Nephron (organoid): ENCODE measurements at regions not wholly inside any gene's neighbourhood (a gene's known extent, or its start where the extent isn't known, plus 50 kb on each side); places are given as distances from the start of the nearest gene placed in this dataset.
A peak's percentile ranks its signal among the peaks of the same experiment; 100 is the strongest.
"Not testable (repeated sequence)": the region's sequence is repeated elsewhere in the genome, so short reads cannot be mapped to it uniquely, and the experiment has no call there.

ENCODE experiments used
- H3K27ac Mint-ChIP-seq, 3 experiments: 2 replicates each; pipeline ENCODE4 v1.8.0; 2020; ENCODE audit warnings: mixed read lengths in 3 of 3, mild to moderate bottlenecking in 2 of 3, moderate library complexity in 1 of 3
- H3K27me3 Mint-ChIP-seq: 2 replicates; pipeline ENCODE4 v1.8.0; 2021; ENCODE audit warnings: low read depth, mild to moderate bottlenecking, moderate library complexity, mixed read lengths
- H3K36me3 Mint-ChIP-seq: 2 replicates; pipeline ENCODE4 v1.8.0; 2020; ENCODE audit warnings: low read depth, mixed read lengths
- H3K4me1 Mint-ChIP-seq: 2 replicates; pipeline ENCODE4 v1.8.0; 2020; ENCODE audit warnings: mixed read lengths
- H3K4me3 Mint-ChIP-seq, 3 experiments: 2 replicates each; pipeline ENCODE4 v1.8.0; 2020; ENCODE audit warnings: mild to moderate bottlenecking in 3 of 3, mixed read lengths in 3 of 3, moderate library complexity in 2 of 3
- H3K9me3 Mint-ChIP-seq: 2 replicates; pipeline ENCODE4 v1.8.0; 2020; ENCODE audit warnings: mixed read lengths

DNA sequence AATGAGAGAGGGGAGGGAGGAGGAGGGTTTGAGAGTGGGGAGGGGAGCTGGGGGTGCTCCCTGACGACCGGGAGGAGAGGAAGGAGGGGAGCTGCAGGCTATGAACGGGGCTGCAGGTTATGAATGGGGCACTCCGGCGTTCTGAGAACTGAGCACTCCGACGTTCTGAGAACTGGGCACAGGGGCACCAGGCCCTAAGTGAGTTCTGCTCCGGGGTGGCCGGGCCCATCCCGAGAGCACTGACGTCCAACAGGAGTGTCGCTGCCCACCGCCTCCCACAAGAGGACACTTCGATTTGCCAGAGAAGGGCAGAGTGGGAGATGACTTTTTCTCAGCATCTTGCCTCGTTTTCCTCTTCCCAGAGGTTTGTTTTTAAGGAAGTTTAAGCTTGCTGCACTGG, 204.5 kb upstream of the ZNF469 start:
- not testable (repeated sequence) for H3K4me3 Mint-ChIP-seq, H3K27ac Mint-ChIP-seq, H3K36me3 Mint-ChIP-seq, H3K9me3 Mint-ChIP-seq, H3K4me1 Mint-ChIP-seq, H3K27me3 Mint-ChIP-seq

DNA sequence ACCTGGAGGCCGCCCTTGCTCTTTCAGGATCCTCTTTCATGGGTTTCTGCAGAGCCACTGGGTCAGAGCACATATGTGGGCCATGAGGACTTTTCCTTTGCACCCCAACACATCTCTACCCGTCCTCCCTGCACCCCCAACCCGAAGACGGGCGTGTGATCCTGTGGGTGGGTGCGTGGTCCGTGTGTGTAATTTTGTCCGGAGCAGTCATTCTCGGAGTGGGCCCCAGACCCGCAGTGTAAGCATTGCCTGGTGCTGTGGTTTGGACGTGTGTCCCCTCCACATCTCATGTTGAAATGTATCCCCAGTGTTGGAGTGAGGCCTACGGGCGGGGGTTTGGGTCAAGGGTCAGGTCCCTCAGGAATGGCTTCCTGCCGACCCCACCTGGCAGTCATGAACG, 203.9 kb upstream of the ZNF469 start:
- H3K9me3 Mint-ChIP-seq, H3K36me3 Mint-ChIP-seq, H3K4me1 Mint-ChIP-seq, H3K4me3 Mint-ChIP-seq, H3K27me3 Mint-ChIP-seq, H3K27ac Mint-ChIP-seq: not testable (repeated sequence)

DNA sequence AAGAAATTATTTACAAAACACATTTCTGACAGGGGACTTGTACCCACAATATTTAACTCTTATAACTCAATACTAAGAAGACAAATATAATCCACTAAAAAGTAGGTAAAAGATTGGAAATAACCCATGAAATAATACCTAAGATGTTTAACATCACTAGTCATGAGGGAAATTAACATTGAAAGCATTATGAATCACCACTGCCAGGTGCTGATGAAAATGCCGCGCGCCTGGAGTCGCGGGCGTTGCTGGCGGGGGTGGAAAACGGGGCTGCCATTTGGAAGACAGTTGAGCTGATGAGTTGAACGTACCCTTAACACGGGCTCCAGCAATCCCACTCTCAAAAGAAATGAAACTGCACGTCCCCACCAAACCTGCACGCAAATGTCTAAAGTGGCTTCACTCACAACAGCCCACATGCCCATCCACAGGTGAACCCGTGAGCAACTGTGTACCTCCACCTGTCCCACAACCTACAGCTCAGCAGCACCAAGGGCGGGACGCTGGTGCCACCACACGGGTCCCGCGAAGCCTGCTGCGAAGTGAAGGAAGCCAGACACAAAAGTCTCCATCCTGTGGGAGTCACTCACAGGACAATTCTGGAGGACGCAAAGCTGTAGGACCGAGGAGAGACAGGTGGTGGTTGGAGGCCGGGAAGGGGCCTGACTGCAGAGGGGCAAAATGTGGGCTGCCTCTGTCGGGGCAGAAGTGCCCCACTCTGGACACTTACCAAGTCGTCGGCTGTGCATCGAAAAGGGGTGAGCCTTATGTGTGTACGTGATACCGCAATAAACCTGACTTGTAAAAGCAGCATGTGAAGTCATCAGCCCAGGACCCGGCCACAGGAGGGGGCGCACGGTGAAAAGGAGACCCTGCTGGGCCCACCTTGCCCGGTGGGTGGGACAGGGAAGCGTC, 199.5 kb upstream of the ZNF469 start:
- Mint-ChIP-seq H3K27me3 (peaks cover 10% of the 10 kb centered on the region), H3K9me3 (peaks cover 14% of the 10 kb centered on the region)
- not testable (repeated sequence) for H3K36me3 Mint-ChIP-seq, H3K4me1 Mint-ChIP-seq, H3K4me3 Mint-ChIP-seq, H3K27ac Mint-ChIP-seq

DNA sequence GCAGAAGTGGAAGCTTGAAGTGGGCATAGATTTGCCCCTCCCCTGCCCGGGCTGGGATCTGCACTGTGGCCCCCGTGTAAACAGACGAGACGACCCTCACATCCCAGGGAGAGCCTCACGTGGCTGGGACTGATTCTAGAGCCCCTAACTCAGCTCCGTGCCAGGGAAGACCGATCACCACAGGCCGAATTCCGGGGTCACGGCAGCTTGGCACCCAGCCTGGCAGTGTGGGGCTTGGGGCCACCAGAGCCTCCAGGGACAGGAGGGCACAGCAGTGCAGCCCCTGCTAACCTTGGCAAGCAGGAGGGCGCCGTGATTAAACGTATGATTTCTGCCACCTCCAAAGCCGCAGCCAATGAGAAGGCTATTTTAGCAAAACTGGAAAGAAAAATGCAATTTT, 198.7 kb upstream of the ZNF469 start:
- not testable (repeated sequence) for H3K4me3 Mint-ChIP-seq, H3K36me3 Mint-ChIP-seq, H3K4me1 Mint-ChIP-seq, H3K27ac Mint-ChIP-seq
- H3K9me3 Mint-ChIP-seq, result peaks cover 14% of the 10 kb centered on the region
- H3K27me3 Mint-ChIP-seq, result peaks cover 10% of the 10 kb centered on the region

DNA sequence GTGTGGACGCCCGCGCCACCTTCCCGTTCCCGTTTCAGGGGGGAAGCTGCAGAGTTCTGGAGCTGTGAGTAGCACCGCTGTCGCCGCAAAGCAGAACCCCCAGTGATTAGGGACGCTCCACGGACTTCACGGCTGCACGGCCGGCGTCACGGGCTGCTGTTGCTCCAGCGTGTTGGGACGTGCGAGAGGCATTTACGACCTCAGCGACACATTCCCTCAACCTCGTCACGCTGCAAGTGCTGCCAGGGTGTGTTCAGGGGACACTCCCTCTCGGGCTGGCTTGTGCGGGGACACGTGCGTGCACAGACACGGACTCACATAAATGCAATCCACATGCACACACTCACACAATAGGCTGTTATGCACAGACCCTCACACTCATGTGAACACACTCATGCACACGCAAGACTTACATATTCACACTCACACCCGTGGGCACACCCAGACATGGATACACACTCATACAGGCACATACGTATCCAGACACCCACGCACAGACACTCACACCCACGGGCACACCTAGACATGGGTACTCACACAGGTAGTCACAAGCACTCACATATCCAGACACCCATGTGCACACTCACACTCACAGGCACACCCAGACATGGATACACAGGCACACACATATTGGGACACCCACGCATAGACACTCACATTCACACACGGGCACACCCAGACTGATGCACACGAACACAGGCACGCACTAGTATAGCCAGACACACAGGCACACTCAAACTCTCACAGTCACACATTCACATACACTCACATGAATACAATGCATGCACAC, 198.0 kb upstream of the ZNF469 start:
- not testable (repeated sequence) for H3K4me1 Mint-ChIP-seq, H3K4me3 Mint-ChIP-seq, H3K36me3 Mint-ChIP-seq, H3K27ac Mint-ChIP-seq
- Mint-ChIP-seq H3K27me3 (peaks cover 10% of the 10 kb centered on the region), H3K9me3 (peaks cover 14% of the 10 kb centered on the region)

DNA sequence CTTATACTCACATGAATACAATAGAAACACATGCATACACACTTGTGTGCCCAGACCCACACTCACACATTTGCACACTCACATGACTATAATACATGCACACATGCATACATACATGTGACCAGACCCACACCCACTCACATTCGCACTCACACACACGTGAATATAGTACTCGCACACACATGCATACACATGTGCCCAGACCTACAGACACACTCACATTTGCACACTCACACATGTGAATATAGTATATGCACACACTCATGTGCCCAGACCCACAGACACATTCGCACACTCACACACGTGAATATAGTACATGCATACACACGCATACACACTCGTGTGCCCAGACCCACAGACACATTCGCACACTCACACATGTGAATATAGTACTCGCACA, 197.4 kb upstream of the ZNF469 start:
- peak overlapping the region in 1 of 3 experiments; percentile 19 for H3K4me3 Mint-ChIP-seq
- not testable (repeated sequence) for H3K36me3 Mint-ChIP-seq, H3K4me1 Mint-ChIP-seq
- peaks cover 18% of the 10 kb centered on the region for H3K9me3 Mint-ChIP-seq
- H3K27ac Mint-ChIP-seq, result peak overlapping the region in 1 of 3 experiments; percentile 10
- H3K27me3 Mint-ChIP-seq, result peaks cover 10% of the 10 kb centered on the region

DNA sequence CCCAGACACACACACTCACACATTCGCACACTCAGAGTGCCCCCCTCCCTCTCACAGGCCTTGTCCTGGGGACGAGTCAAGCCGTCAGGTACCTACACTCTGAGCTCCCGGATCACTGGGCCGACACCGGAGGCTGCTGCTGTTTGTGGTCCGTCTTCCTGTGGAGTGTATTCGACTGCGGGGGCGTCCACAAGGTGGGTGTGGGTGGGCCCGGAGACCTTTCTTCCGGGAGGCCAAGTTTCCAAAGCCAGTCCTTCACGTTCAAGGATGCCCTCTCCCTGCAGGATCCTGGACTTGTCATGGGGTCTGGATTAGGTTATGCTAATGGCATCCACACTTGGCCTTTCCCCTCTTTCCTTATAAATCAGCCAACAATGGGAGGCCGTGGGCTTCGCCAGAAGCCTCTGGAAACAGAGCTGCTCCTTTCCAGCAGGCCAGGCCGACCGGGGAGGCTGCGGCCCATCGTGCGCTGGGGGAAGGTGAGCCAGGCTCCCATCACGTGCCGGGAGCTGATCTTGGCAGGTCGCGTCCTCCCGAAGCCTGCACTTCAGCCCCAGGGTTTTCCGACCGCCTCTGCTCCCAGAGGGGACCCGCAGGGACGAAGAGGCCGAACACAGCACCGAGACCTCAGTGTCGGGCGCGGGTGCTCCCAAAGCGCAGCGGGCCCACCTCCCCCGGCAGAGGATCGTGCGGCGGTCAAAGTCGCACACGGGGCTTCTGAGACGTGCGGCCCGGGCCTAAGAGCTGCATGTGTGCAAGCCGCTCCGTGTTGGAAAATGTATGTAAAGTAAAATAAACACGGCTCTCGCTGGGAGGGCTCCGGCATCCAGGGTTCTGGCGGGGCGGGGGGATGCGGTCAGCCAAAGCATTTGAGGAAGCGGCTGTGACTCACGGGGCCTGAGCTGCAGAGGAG, 196.5 kb upstream of the ZNF469 start:
- H3K36me3 Mint-ChIP-seq, H3K4me1 Mint-ChIP-seq: not testable (repeated sequence)
- H3K4me3 Mint-ChIP-seq, result peak overlapping the region in 1 of 3 experiments; percentile 19
- H3K9me3 Mint-ChIP-seq, result peaks cover 18% of the 10 kb centered on the region
- peaks cover 10% of the 10 kb centered on the region for H3K27me3 Mint-ChIP-seq
- peak overlapping the region in 1 of 3 experiments; percentile 10 for H3K27ac Mint-ChIP-seq

DNA sequence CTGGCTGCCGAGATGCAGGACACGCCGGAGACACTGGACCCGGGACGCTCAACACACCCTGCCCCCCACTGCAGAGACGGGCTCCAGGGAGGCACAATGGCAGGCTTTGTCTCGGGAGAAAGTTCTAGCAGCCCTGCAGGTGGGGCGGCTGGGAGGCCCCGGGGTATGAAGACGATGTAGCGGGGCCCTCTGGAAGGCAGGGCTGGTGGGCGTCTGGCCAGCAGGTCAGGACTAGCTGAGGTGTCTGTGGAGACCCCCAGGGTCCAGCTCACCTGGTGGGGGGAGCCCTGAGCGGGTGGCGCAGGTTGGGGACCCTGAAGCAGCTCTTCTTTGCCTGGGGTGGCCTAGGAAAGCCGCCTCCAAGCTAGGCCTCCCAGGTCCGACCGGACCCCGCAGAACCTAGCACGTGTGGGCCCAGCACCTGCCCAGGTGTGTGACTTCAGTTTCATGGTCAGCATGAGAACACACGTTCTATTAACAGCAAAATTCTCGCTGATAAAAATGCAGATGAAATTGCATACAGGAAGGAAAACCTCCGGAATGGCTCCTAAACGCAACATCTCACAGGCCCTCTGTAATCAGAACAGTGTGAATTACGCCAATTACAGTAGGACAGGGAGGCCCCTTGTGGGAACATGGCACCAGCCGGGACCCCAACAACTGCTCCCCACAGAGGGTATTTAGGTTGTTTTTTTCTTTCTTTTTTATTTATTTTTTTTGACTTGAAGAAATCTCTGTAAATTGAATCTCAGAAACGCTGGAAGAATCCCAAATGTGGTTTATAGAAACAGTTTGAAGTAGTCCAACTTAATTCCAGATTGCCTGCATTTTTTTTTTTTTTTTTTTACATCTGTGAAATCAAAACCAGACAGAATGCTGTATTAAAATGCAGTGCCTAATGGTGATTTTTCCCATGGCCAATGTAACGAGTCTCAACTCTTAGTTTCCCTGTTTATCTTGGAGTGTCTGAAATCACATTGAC, 195.6 kb upstream of the ZNF469 start:
- not testable (repeated sequence) for H3K36me3 Mint-ChIP-seq, H3K4me3 Mint-ChIP-seq, H3K4me1 Mint-ChIP-seq, H3K27ac Mint-ChIP-seq
- Mint-ChIP-seq H3K27me3 (peaks cover 10% of the 10 kb centered on the region), H3K9me3 (peaks cover 21% of the 10 kb centered on the region)

DNA sequence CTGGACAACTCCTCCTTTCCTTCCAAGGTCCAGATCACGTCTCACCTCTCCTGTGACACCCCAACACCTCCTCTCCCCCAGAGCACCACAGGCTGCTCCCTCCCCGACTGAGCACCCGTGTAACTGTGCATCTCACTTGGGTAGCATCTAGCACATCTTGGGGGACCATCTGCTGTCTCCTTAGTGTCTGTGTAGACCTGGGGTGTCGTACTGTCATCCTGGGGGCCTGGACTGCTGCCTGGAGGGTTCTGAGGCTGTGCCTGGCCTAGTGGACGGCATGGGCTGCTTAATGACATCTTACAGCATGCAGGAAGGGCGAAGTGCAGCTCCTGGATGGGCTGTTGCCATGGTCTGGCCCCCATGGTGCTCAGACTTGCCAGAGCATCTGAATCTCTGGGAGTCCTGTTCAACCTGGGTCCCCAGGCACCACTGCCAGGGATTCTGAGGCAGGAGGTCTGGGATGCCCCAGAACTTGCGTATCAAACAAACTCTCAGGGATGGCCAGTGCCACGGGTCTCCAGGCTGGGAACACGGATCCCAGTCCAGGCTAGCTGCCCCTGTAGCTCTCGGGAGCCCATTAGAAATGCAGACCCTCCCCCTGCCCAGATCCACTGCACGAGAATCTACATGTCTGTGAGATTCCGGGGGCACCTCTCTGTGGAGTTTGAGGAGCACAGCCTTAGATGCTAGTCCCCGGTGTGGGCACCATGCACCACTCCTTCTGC, 194.4 kb upstream of the ZNF469 start:
- H3K36me3 Mint-ChIP-seq, H3K4me3 Mint-ChIP-seq, H3K27ac Mint-ChIP-seq: not testable (repeated sequence)
- Mint-ChIP-seq H3K9me3 (peaks cover 22% of the 10 kb centered on the region), H3K4me1 (peaks cover 11% of the 10 kb centered on the region), H3K27me3 (peaks cover 10% of the 10 kb centered on the region)

DNA sequence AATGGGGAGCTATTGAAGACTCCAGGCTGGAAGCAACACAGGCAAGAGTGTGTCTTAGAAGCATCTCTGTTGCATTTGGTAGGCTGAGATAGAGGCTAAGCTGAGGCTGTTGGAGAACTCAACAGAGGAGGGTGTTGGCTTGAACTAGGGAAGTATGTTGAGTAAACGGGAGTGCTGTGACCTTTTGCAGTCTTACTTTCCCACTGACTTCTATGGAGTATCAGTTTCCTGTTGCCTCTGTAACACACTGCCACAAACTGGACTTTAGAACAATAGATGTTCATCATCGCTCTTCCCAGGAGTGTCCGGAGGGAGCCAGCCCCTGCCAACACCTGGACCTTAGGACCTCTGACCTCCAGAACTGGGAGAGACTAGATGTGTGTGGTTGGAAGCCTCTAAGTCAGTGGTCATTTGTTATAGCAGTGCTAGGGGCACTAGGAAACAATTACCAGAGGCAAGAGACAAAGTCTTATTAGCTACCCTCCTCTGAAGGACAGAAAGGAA, 192.1 kb upstream of the ZNF469 start:
- Mint-ChIP-seq H3K4me1 (peaks cover 26% of the 10 kb centered on the region), H3K9me3 (peaks cover 12% of the 10 kb centered on the region)
- not testable (repeated sequence) for H3K36me3 Mint-ChIP-seq, H3K27ac Mint-ChIP-seq, H3K4me3 Mint-ChIP-seq, H3K27me3 Mint-ChIP-seq

DNA sequence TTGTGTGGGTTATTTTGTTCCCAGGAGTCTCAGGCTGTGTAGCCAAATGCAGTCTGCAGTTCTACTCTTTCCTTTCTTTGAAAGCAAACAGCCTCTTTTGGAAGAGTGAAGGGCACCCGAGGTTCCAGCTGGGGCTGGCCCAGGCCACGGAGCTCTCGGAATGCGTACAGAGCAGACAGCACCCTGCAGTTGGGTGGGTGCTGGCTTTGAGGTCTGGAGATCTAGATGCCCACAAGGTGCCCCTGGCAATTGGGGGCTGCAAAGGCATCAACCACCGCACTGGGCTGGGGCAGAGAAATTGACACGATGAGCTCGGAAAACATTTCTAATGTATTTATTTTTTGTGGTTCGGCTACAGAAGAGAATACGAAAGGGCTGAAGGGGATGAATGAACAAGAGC, 191.6 kb upstream of the ZNF469 start:
- not testable (repeated sequence) for H3K27me3 Mint-ChIP-seq, H3K4me3 Mint-ChIP-seq, H3K36me3 Mint-ChIP-seq
- peaks cover 29% of the 10 kb centered on the region for H3K4me1 Mint-ChIP-seq
- H3K9me3 Mint-ChIP-seq, result peaks cover 11% of the 10 kb centered on the region
- peak overlapping the region in 1 of 3 experiments; percentile 55 for H3K27ac Mint-ChIP-seq
